ENCODE measurements at regions not wholly inside any gene's neighbourhood (a gene's known extent, or its start where the extent isn't known, plus 50 kb on each side); places are given as distances from the start of the nearest gene placed in this dataset.

DNA sequence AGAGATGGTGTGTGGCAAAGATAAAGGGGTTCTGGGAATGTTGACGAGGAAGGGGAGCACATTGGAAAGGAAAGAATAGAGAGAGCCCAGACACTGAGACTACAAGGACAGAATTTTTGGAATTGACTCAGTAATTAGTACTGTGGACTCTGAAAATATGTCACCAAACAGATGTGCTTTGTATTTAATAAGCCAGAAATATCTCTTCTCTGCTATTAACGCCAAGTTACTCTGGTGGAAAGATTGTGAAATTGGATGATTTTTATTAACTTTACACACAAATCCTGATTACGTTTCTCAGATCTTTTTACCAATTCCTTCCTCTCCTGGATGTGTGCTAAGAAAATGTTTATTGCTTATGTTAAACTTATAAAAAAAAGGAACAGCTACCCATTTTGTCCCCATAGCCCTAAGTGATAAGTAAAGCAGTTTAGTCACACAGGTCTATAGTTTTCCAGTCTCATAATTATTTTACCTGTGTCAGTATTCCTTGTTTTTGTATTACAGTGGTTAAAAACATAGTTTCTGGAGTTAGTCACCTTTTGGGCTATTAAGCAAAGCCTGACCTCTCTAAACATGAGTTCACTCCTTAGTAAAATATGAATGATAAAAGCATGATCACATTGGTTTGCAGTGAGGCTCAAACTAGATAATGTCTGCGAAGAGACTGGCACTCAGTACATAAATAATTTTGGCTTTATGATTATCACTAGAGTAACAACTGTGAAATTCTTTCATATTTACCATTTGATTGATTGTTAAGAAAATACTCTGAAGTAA is 1068.3 kb downstream of the STIM2 start:
- TF ChIP-seq POLR2AphosphoS5 (IDR thresholded peaks at IDR 0.05) (no peak), CTCF (IDR thresholded peaks at IDR 0.05) (no peak), EP300 (IDR thresholded peaks at IDR 0.05) (no peak), POLR2A (IDR thresholded peaks at IDR 0.05) (no peak)
